ENCODE measurements at regions not wholly inside any gene's neighbourhood (a gene's known extent, or its start where the extent isn't known, plus 50 kb on each side); places are given as distances from the start of the nearest gene placed in this dataset.
A peak's percentile ranks its signal among the peaks of the same experiment; 100 is the strongest.

GRCh38 chr1:175872588-175872987 lies 129.2 kb upstream of the TNR start:
- H3K27me3 ChIP-seq: no peaks in the 10 kb centered on the region
- TF ChIP-seq POLR2A (IDR thresholded peaks at IDR 0.05) (no peak), POLR2AphosphoS5 (IDR thresholded peaks at IDR 0.05) (no peak), EP300 (IDR thresholded peaks at IDR 0.05) (no peak), CTCF (IDR thresholded peaks at IDR 0.05) (no peak)
- no peak for ATAC-seq
- no peaks in the 10 kb centered on the region for H3K36me3 ChIP-seq
- no peaks in the 10 kb centered on the region for H3K4me1 ChIP-seq
- no peak overlapping the region for H3K27ac ChIP-seq
- no peak overlapping the region for H3K4me3 ChIP-seq
- no peaks in the 10 kb centered on the region for H3K9me3 ChIP-seq
- WGBS, 2 donors (ENCODE audit: low coverage in 1 of 2): 80 to 100% methylated on average over 1 to 3 of the region's 4 CpGs

- ATAC-seq: no peak
- Histone ChIP-seq H3K27ac (no peak overlapping the region), H3K27me3 (no peaks in the 10 kb centered on the region), H3K4me1 (no peaks in the 10 kb centered on the region), H3K36me3 (no peaks in the 10 kb centered on the region), H3K9me3 (no peaks in the 10 kb centered on the region), H3K4me3 (no peak overlapping the region)
- no peak for TF ChIP-seq CTCF (IDR thresholded peaks at IDR 0.05)
- TF ChIP-seq EP300 (IDR thresholded peaks at IDR 0.05): no peak
- TF ChIP-seq POLR2A (IDR thresholded peaks at IDR 0.05): no peak
- TF ChIP-seq POLR2AphosphoS5 (IDR thresholded peaks at IDR 0.05): no peak
- 73 to 88% methylated on average over 2 to 3 of the region's 4 CpGs for WGBS, 2 donors (ENCODE audit: low coverage in 1 of 2)
Observed at GRCh38 chr1:175871647-175872046, 128.3 kb upstream of the TNR start.

- 44 to 83% methylated on average over 1 to 2 of the region's 3 CpGs for WGBS, 2 donors (ENCODE audit: low coverage in 1 of 2)
- ATAC-seq: no peak
- Histone ChIP-seq H3K27me3 (no peaks in the 10 kb centered on the region), H3K4me3 (no peak overlapping the region), H3K4me1 (peaks cover 0 to 6% (median 0%) of the 10 kb centered on the region in 3 donors), H3K36me3 (no peaks in the 10 kb centered on the region), H3K9me3 (no peaks in the 10 kb centered on the region), H3K27ac (no peak overlapping the region)
- TF ChIP-seq EP300 (IDR thresholded peaks at IDR 0.05) (no peak), POLR2AphosphoS5 (IDR thresholded peaks at IDR 0.05) (no peak), CTCF (IDR thresholded peaks at IDR 0.05) (no peak), POLR2A (IDR thresholded peaks at IDR 0.05) (no peak)
Observed at GRCh38 chr1:175870217-175870616, 126.8 kb upstream of the TNR start.

- H3K27ac ChIP-seq: no peak overlapping the region
- H3K4me3 ChIP-seq: no peak overlapping the region
- ATAC-seq: no peak
- peaks cover 0 to 10% (median 0%) of the 10 kb centered on the region in 3 donors for H3K4me1 ChIP-seq
- H3K36me3 ChIP-seq: no peaks in the 10 kb centered on the region
- no peaks in the 10 kb centered on the region for H3K27me3 ChIP-seq
- TF ChIP-seq EP300 (IDR thresholded peaks at IDR 0.05) (no peak), POLR2AphosphoS5 (IDR thresholded peaks at IDR 0.05) (no peak), CTCF (IDR thresholded peaks at IDR 0.05) (no peak), POLR2A (IDR thresholded peaks at IDR 0.05) (no peak)
- WGBS, 2 donors (ENCODE audit: low coverage in 1 of 2): 54 to 66% methylated on average over 2 of the region's 2 CpGs
- no peaks in the 10 kb centered on the region for H3K9me3 ChIP-seq
Observed at GRCh38 chr1:175866776-175867175, 123.4 kb upstream of the TNR start.

- Histone ChIP-seq H3K27me3 (no peaks in the 10 kb centered on the region), H3K4me1 (peaks cover 0 to 10% (median 0%) of the 10 kb centered on the region in 3 donors), H3K4me3 (no peak overlapping the region), H3K27ac (peak overlapping the region in 1 of 4 donors; percentile 24), H3K9me3 (no peaks in the 10 kb centered on the region), H3K36me3 (no peaks in the 10 kb centered on the region)
- TF ChIP-seq POLR2A (IDR thresholded peaks at IDR 0.05): no peak
- TF ChIP-seq EP300 (IDR thresholded peaks at IDR 0.05): no peak
- no peak for TF ChIP-seq CTCF (IDR thresholded peaks at IDR 0.05)
- no peak for TF ChIP-seq POLR2AphosphoS5 (IDR thresholded peaks at IDR 0.05)
- no peak for ATAC-seq
- WGBS, 2 donors (ENCODE audit: low coverage in 1 of 2): 28 to 42% methylated on average over 5 of the region's 6 CpGs
Observed at GRCh38 chr1:175865041-175865766, 121.8 kb upstream of the TNR start.

All from gastroesophageal sphincter (tissue), 4 donors.